Thyroid gland (tissue), 4 donors: ENCODE measurements at regions not wholly inside any gene's neighbourhood (a gene's known extent, or its start where the extent isn't known, plus 50 kb on each side); places are given as distances from the start of the nearest gene placed in this dataset.

Experiments used
- DNase-seq, 2 donors: peaks; one replicate each; pipeline ENCODE4 v3.0.0-alpha.2; 2019
- H3K27ac ChIP-seq, 3 donors: fragments of 200-600 bp; sonication (generic); 1 replicate in 2 of 3; 2 replicates in 1 of 3; pipeline ENCODE4 v1.5.1; 2016 to 2019; ENCODE audit warnings: mild to moderate bottlenecking in 1 of 3, moderate library complexity in 1 of 3
- H3K27me3 ChIP-seq: fragments of 200-600 bp; sonication (generic); one replicate; pipeline ENCODE4 v1.5.1; 2019
- H3K36me3 ChIP-seq, 2 donors: fragments of 200-600 bp; sonication (generic); one replicate each; pipeline ENCODE4 v1.5.1; 2016 to 2019
- H3K4me1 ChIP-seq, 2 donors: fragments of 200-600 bp; sonication (generic); one replicate each; pipeline ENCODE4 v1.5.1; 2017 to 2019
- H3K4me3 ChIP-seq, 3 donors: fragments of 200-600 bp; sonication (generic); replicated peaks in 1 of 3; 1 replicate in 2 of 3; 2 replicates in 1 of 3; pipeline ENCODE4 v1.5.1; 2016; ENCODE audit warnings: mild to moderate bottlenecking in 1 of 3
- H3K9me3 ChIP-seq: fragments of 200-600 bp; sonication (generic); one replicate; pipeline ENCODE4 v1.5.1; 2017
- CTCF ChIP-seq, 6 experiments: fragments of 200-600 bp in 3 of 6; fragments of 450-650 bp in 3 of 6; sonication (generic) in 3 of 6; IDR thresholded peaks; one replicate each; pipeline ENCODE4 v1.5.1; 2016 to 2019; ENCODE audit warnings: antibody characterized with exemption in 6 of 6, mild to moderate bottlenecking in 2 of 6, inconsistent platforms in 1 of 6, moderate library complexity in 1 of 6
- POLR2A ChIP-seq, 2 donors: fragments of 450-650 bp; IDR thresholded peaks; one replicate each; pipeline ENCODE4 v1.6.1; 2017; ENCODE audit warnings: antibody characterized with exemption in 2 of 2, mild to moderate bottlenecking in 2 of 2, moderate library complexity in 1 of 2
- WGBS, 2 donors: methylation state at CpG; one replicate each; pipeline ENCODE4 v1.1.5; 2017; 5-methylcytosine and 5-hydroxymethylcytosine counted together
- intact Hi-C: fragments of 100-400 bp; cut with DNase I; formaldehyde crosslinking; loops from one replicate; pipeline ENCODE4 v1.15.1; 2023

GRCh38 chr12:111166779-111167540 lies 201.9 kb downstream of the PHETA1 start:
- 71 to 75% methylated on average over 21 of the region's 22 CpGs for WGBS, 2 donors
- DNase-seq = peak in 1 of 2 donors; percentile 23
- no peak overlapping the region for H3K27ac ChIP-seq
- H3K4me3 ChIP-seq = no peak overlapping the region
- H3K36me3 ChIP-seq = no peaks in the 10 kb centered on the region
- H3K27me3 ChIP-seq = no peaks in the 10 kb centered on the region
- no peaks in the 10 kb centered on the region for H3K9me3 ChIP-seq
- intact Hi-C loops = no loop called here
- no peak for TF ChIP-seq POLR2A (IDR thresholded peaks at IDR 0.05)
- no peak for TF ChIP-seq CTCF (IDR thresholded peaks at IDR 0.05)
- no peaks in the 10 kb centered on the region for H3K4me1 ChIP-seq

GRCh38 chr12:111164833-111165525 lies 203.9 kb downstream of the PHETA1 start:
- Histone ChIP-seq H3K4me3 (no peak overlapping the region), H3K27me3 (no peaks in the 10 kb centered on the region), H3K36me3 (no peaks in the 10 kb centered on the region), H3K27ac (no peak overlapping the region), H3K9me3 (no peaks in the 10 kb centered on the region), H3K4me1 (no peaks in the 10 kb centered on the region)
- TF ChIP-seq CTCF (IDR thresholded peaks at IDR 0.05) (no peak), POLR2A (IDR thresholded peaks at IDR 0.05) (no peak)
- 83 to 87% methylated on average over 9 of the region's 9 CpGs for WGBS, 2 donors
- DNase-seq = no peak
- intact Hi-C loops = no loop called here

GRCh38 chr12:111163422-111163821 lies 205.5 kb downstream of the PHETA1 start:
- Histone ChIP-seq H3K36me3 (no peaks in the 10 kb centered on the region), H3K27ac (no peak overlapping the region), H3K9me3 (no peaks in the 10 kb centered on the region), H3K4me1 (no peaks in the 10 kb centered on the region), H3K4me3 (no peak overlapping the region), H3K27me3 (no peaks in the 10 kb centered on the region)
- intact Hi-C loops = no loop called here
- WGBS, 2 donors = 92 to 94% methylated on average over 4 of the region's 4 CpGs
- TF ChIP-seq CTCF (IDR thresholded peaks at IDR 0.05) (no peak), POLR2A (IDR thresholded peaks at IDR 0.05) (no peak)
- DNase-seq = no peak

- Histone ChIP-seq H3K27ac (no peak overlapping the region), H3K4me3 (no peak overlapping the region), H3K4me1 (no peaks in the 10 kb centered on the region), H3K9me3 (no peaks in the 10 kb centered on the region), H3K36me3 (no peaks in the 10 kb centered on the region), H3K27me3 (no peaks in the 10 kb centered on the region)
- intact Hi-C loops = no loop called here
- 96 to 97% methylated on average over 7 of the region's 7 CpGs for WGBS, 2 donors
- DNase-seq = no peak
- TF ChIP-seq POLR2A (IDR thresholded peaks at IDR 0.05) (no peak), CTCF (IDR thresholded peaks at IDR 0.05) (no peak)
Measured at GRCh38 chr12:111161898-111162297, 207.0 kb downstream of the PHETA1 start.
